ENCODE measurements at regions not wholly inside any gene's neighbourhood (a gene's known extent, or its start where the extent isn't known, plus 50 kb on each side); places are given as distances from the start of the nearest gene placed in this dataset.
"Not testable (repeated sequence)": the region's sequence is repeated elsewhere in the genome, so short reads cannot be mapped to it uniquely, and the experiment has no call there.

- H3K4me3 ChIP-seq (ENCODE audit: low read depth, low read length), result no peak overlapping the region
- DNase-seq (ENCODE audit: low read depth), result no peak
- TF ChIP-seq CTCF (IDR thresholded peaks at IDR 0.05; ENCODE audit: control insufficient read depth, extremely low read depth, insufficient read depth), result no peak
Observed at GRCh38 chr17:43315369-43315768, 81.6 kb upstream of the RNU2-1 start.

- DNase-seq (ENCODE audit: low read depth), result no peak
- no peak overlapping the region for H3K4me3 ChIP-seq (ENCODE audit: low read depth, low read length)
- no peak for TF ChIP-seq CTCF (IDR thresholded peaks at IDR 0.05; ENCODE audit: control insufficient read depth, extremely low read depth, insufficient read depth)
Observed at GRCh38 chr17:43314611-43315011, 80.8 kb upstream of the RNU2-1 start.

- no peak for DNase-seq (ENCODE audit: low read depth)
Observed at GRCh38 chr17:43312011-43312410, 78.2 kb upstream of the RNU2-1 start.

GRCh38 chr17:43309505-43310332, 75.9 kb upstream of the RNU2-1 start:
- no peak for TF ChIP-seq CTCF (IDR thresholded peaks at IDR 0.05; ENCODE audit: control insufficient read depth, extremely low read depth, insufficient read depth)
- DNase-seq (ENCODE audit: low read depth), result no peak
- H3K4me3 ChIP-seq (ENCODE audit: low read depth, low read length), result no peak overlapping the region

More at GRCh38 chr17:43312011-43312410, 78.2 kb upstream of the RNU2-1 start:
- H3K4me3 ChIP-seq (ENCODE audit: low read depth, low read length), result no peak overlapping the region
- TF ChIP-seq CTCF (IDR thresholded peaks at IDR 0.05; ENCODE audit: control insufficient read depth, extremely low read depth, insufficient read depth), result no peak

- no peak overlapping the region for H3K4me3 ChIP-seq (ENCODE audit: low read depth, low read length)
- DNase-seq (ENCODE audit: low read depth), result no peak
- TF ChIP-seq CTCF (IDR thresholded peaks at IDR 0.05; ENCODE audit: control insufficient read depth, extremely low read depth, insufficient read depth), result no peak
Observed at GRCh38 chr17:43308999-43309398, 75.2 kb upstream of the RNU2-1 start.

GRCh38 chr17:43304792-43305191, 71.0 kb upstream of the RNU2-1 start:
- DNase-seq (ENCODE audit: low read depth); H3K4me3 ChIP-seq (ENCODE audit: low read depth, low read length): not testable (repeated sequence)

GRCh38 chr17:43303049-43303448, 69.3 kb upstream of the RNU2-1 start:
- not testable (repeated sequence) for DNase-seq (ENCODE audit: low read depth); H3K4me3 ChIP-seq (ENCODE audit: low read depth, low read length)

- H3K4me3 ChIP-seq (ENCODE audit: low read depth, low read length); DNase-seq (ENCODE audit: low read depth): not testable (repeated sequence)
Observed at GRCh38 chr17:43299300-43300076, 65.7 kb upstream of the RNU2-1 start.

- not testable (repeated sequence) for H3K4me3 ChIP-seq (ENCODE audit: low read depth, low read length); DNase-seq (ENCODE audit: low read depth)
Observed at GRCh38 chr17:43289670-43290069, 55.9 kb upstream of the RNU2-1 start.

- H3K4me3 ChIP-seq (ENCODE audit: low read depth, low read length); DNase-seq (ENCODE audit: low read depth): not testable (repeated sequence)
Observed at GRCh38 chr17:43283606-43284005, 49.8 kb upstream of the RNU2-1 start.

Measured in LNCaP clone FGC (cell line).